Tibial nerve (tissue), 4 donors: ENCODE measurements at regions not wholly inside any gene's neighbourhood (a gene's known extent, or its start where the extent isn't known, plus 50 kb on each side); places are given as distances from the start of the nearest gene placed in this dataset.

Experiments used
- CTCF ChIP-seq, 5 experiments: fragments of 200-600 bp in 3 of 5; fragments of 450-650 bp in 2 of 5; sonication (generic) in 3 of 5; IDR thresholded peaks; one replicate each; pipeline ENCODE4 v1.5.1; 2016 to 2019; ENCODE audit warnings: antibody characterized with exemption in 5 of 5, mild to moderate bottlenecking in 3 of 5, moderate library complexity in 2 of 5
- EP300 ChIP-seq, 2 donors: sonication (generic); formaldehyde crosslinking; IDR thresholded peaks; one replicate each; pipeline ENCODE4 v1.6.1; 2017; ENCODE audit warnings: antibody characterized with exemption in 2 of 2, mild to moderate bottlenecking in 1 of 2

DNA sequence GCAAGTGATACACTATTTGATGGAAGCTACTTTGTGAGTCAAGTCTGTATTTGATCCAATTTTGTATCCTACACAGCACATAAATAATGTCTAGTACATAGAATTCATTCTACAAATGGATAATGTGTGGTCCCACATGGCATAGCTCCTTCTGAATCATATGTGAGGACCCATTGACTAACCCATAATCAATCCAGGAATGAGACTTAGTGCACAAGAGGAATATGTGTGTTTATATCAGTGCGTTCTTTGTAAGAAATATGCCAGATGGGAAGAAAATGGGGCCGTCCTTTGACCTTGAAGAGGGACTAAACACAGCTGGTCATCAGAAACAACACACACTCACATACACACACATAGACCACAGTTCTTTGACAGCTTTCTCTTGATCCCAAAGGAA is 282.7 kb upstream of the SEMA6D start:
- TF ChIP-seq CTCF (IDR thresholded peaks at IDR 0.05) (no peak), EP300 (IDR thresholded peaks at IDR 0.05) (no peak)
